ENCODE measurements at regions not wholly inside any gene's neighbourhood (a gene's known extent, or its start where the extent isn't known, plus 50 kb on each side); places are given as distances from the start of the nearest gene placed in this dataset.

- ChIA-PET POLR2A (ENCODE audit: partially characterized antibody) (no interaction called here), CTCF (ENCODE audit: partially characterized antibody) (no interaction called here)
- no peak overlapping the region for H3K18ac ChIP-seq (ENCODE audit: extremely low read depth, low read length)
- no peak overlapping the region for H4K91ac ChIP-seq (replicated peaks; ENCODE audit: insufficient read length, low read length)
- WGBS, 2 experiments (ENCODE audit: extremely low coverage in 1 of 2, insufficient coverage in 1 of 2, insufficient read length in 1 of 2, insufficient replicate concordance in 2 of 2, low coverage in 1 of 2, low lambda C conversion rate in 2 of 2, missing lambda C conversion rate in 1 of 2), result 92% methylated on average over 3 of the region's 3 CpGs; no CpG with 5 or more reads in 1 of the 2 experiments
- FAIRE-seq, result no peak
- H3K56ac ChIP-seq (replicated peaks; ENCODE audit: insufficient read length, low read depth, low read length), result no peak overlapping the region
- H2BK5ac ChIP-seq (ENCODE audit: low read depth, low read length), result no peak overlapping the region
- no peak overlapping the region for H3K9ac ChIP-seq (replicated peaks in 1 of 4; ENCODE audit: extremely low read depth in 1 of 4, low read depth in 3 of 4, low read length in 3 of 4)
- no peak overlapping the region for H2BK15ac ChIP-seq (ENCODE audit: low read length)
- H2BK120ac ChIP-seq (replicated peaks; ENCODE audit: low read depth, low read length), result no peak overlapping the region
- no peak overlapping the region for H4K8ac ChIP-seq (ENCODE audit: extremely low read depth, insufficient read depth, low read length)
- no peaks in the 10 kb centered on the region for H3K79me2 ChIP-seq (ENCODE audit: control insufficient read depth in 1 of 2, insufficient read depth in 2 of 2, low read length in 2 of 2)
- H3K4ac ChIP-seq (replicated peaks; ENCODE audit: insufficient read length, low read depth, low read length), result no peak overlapping the region
- no peak overlapping the region for H3K4me3 ChIP-seq (ENCODE audit: extremely low read depth in 1 of 4, insufficient read depth in 2 of 4, low read depth in 3 of 4, low read length in 4 of 4)
- H3K23me2 ChIP-seq (ENCODE audit: low read depth, low read length), result no peaks in the 10 kb centered on the region
- no peak for DNase-seq (ENCODE audit: low read depth in 1 of 2, low spot score in 2 of 2)
- no peak for TF ChIP-seq TEAD4 (IDR thresholded peaks at IDR 0.05; ENCODE audit: low read depth, low read length)
- TF ChIP-seq CBX8 (IDR thresholded peaks at IDR 0.05; ENCODE audit: borderline replicate concordance, low read depth, low read length), result no peak
- TF ChIP-seq CBX5 (IDR thresholded peaks at IDR 0.05; ENCODE audit: low read depth, low read length), result no peak
- TF ChIP-seq SIN3A (conservative IDR thresholded peaks at IDR 0.05 in 1 of 2, IDR thresholded peaks at IDR 0.05 in 1 of 2; ENCODE audit: low read depth in 1 of 2, low read length in 2 of 2), result no peak
- TF ChIP-seq POU5F1 (IDR thresholded peaks at IDR 0.05; ENCODE audit: low read depth, low read length), result no peak
- no peak for TF ChIP-seq SP1 (IDR thresholded peaks at IDR 0.05; ENCODE audit: low read depth, low read length)
- no peak for TF ChIP-seq POLR2A (IDR thresholded peaks at IDR 0.05; ENCODE audit: control extremely low read depth in 1 of 2, low read depth in 2 of 2, low read length in 2 of 2)
- no peak overlapping the region for H3K27ac ChIP-seq (ENCODE audit: low read depth, low read length)
- no peak overlapping the region for H4K5ac ChIP-seq (ENCODE audit: insufficient read length, low read depth, low read length)
- H3K14ac ChIP-seq (ENCODE audit: insufficient read length), result no peak overlapping the region
- no peak overlapping the region for H3K23ac ChIP-seq (ENCODE audit: insufficient read length)
- H3K9me3 ChIP-seq (ENCODE audit: insufficient read depth in 2 of 2, low read depth in 1 of 2, low read length in 1 of 2), result no peaks in the 10 kb centered on the region
- H2BK20ac ChIP-seq (ENCODE audit: low read length), result no peak overlapping the region
- no peaks in the 10 kb centered on the region for H3K36me3 ChIP-seq (ENCODE audit: control insufficient read depth in 2 of 4, insufficient read depth in 4 of 4, low read length in 3 of 4)
- H3K79me1 ChIP-seq (ENCODE audit: low read depth, low read length), result no peaks in the 10 kb centered on the region
- H4K20me1 ChIP-seq (replicated peaks in 1 of 2; ENCODE audit: control insufficient read depth in 1 of 2, insufficient read depth in 2 of 2, low read length in 2 of 2), result no peaks in the 10 kb centered on the region
- H2BK12ac ChIP-seq (ENCODE audit: low read depth, low read length), result no peak overlapping the region
- no peak overlapping the region for H2AK5ac ChIP-seq (ENCODE audit: low read depth, low read length)
- H2AFZ ChIP-seq (ENCODE audit: low read length), result no peak overlapping the region
- no peak overlapping the region for H3K4me2 ChIP-seq (ENCODE audit: insufficient read depth in 1 of 2, low read depth in 2 of 2, low read length in 2 of 2)
- peaks cover 0 to 3% (median 2%) of the 10 kb centered on the region in 4 experiments; a peak in 2 of 7 replicates for H3K27me3 ChIP-seq (replicated peaks in 1 of 4; ENCODE audit: control insufficient read depth in 3 of 4, extremely low read depth in 1 of 4, insufficient read depth in 3 of 4, low read length in 3 of 4)
- no peaks in the 10 kb centered on the region for H3K4me1 ChIP-seq (replicated peaks in 1 of 4; ENCODE audit: control insufficient read depth in 3 of 4, insufficient read depth in 4 of 4, low read length in 3 of 4)
These were observed 425.0 kb downstream of the GPAM start for GRCh38 chr10:111758593-111758992.

Measured in H1 (cell line).